Right ventricle myocardium superior (tissue), 1 donor: ENCODE measurements at regions not wholly inside any gene's neighbourhood (a gene's known extent, or its start where the extent isn't known, plus 50 kb on each side); places are given as distances from the start of the nearest gene placed in this dataset.
"Not testable (repeated sequence)": the region's sequence is repeated elsewhere in the genome, so short reads cannot be mapped to it uniquely, and the experiment has no call there.

Source experiments
- ATAC-seq: fragments of 200-7000 bp; cut with Tn5 transposase; one replicate; pipeline ENCODE4 v1.9.1; 2020; ENCODE audit warnings: mild to moderate bottlenecking; ENCODE audit not compliant: poor library complexity
- DNase-seq: peaks from one replicate; pipeline ENCODE4 v3.0.0-alpha.2; 2020
- intact Hi-C: fragments of 100-400 bp; cut with DNase I; formaldehyde crosslinking; loops from one replicate; pipeline ENCODE4 v1.11.2; 2022
- donor health status: DM: no; HTN: yes; CAD: no; lungs with severe emphysema.

DNA sequence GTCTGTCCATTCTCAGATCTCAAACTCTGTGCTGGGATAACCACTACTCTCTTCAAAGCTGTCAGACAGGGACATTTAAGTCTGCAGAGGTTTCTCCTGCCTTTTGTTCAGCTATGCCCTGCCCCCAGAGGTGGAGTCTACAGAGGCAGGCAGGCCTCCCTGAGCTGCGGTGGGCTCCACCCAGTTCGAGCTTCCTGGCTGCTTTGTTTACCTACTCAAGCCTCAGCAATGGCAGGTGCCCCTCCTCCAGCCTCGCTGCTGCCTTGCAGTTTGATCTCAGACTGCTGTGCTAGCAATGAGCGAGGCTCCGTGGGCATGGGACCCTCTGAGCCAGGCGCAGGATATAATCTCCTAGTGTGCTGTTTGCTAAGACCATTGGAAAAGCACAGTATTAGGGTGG, 53.1 kb upstream of the HUNK start:
- ATAC-seq, intact Hi-C loops, DNase-seq: not testable (repeated sequence)

DNA sequence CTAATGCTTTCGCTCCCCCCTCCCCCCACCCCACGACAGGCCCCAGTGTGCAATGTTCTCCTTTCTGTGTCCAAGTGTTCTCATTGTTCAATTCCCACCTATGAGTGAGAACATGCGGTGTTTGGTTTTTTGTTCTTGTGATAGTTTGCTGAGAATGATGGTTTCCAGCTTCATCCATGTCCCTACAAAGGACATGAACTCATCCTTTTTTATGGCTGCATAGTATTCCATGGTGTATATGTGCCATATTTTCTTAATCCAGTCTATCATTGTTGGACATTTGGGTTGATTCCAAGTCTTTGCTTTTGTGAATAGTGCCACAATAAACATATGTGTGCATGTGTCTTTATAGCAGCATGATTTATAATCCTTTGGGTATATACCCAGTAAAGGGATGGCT, 58.5 kb upstream of the HUNK start:
- intact Hi-C loops, result not testable (repeated sequence)

DNA sequence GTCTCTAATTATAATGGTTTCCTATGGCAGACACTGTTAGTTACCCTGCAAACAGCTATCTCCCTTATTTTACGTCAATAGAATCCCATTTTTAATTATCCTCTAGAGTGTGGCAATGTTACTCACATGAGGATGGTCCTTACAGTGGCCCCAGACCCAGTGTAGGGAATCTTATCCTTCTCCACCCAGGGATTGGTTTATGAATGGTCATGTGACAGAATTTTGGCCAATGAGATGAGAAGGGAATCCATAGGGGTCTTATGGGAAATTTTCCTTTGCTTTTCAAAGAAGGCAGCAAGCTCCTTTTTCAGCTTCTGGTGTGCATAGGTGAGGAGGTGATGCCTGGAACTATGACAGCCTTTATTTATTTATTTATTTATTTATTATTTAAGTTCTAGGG, 59.0 kb upstream of the HUNK start:
- intact Hi-C loops, result no loop called here
- no peak for DNase-seq
- ATAC-seq, result no peak

More for the DNA sequence above, 58.5 kb upstream of the HUNK start:
- not testable (repeated sequence) for ATAC-seq, DNase-seq

DNA sequence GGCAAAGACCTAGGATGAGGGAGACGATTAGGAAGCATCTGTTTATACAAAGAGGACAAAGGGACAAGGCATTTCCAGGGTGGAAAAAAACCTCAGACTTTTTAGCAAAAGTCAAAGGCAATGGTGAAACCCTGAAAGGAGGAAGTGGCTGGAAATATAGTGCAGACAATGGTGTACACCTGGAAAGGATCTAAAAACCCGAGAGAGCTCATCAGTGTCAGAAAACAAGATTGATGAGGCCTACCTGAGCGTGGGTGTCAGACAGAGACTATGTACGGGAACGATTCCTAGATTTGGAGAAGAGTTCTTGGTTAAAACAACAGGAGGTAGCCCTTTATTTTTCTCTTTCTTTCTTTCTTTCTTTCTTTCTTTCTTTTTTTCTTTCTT, 68.8 kb upstream of the HUNK start:
- no peak for ATAC-seq
- intact Hi-C loops, result loop anchor here (10.0 kb wide), 1 partner anchor 59 kb away; no protein-coding TSS in a partner anchor
- no peak for DNase-seq

DNA sequence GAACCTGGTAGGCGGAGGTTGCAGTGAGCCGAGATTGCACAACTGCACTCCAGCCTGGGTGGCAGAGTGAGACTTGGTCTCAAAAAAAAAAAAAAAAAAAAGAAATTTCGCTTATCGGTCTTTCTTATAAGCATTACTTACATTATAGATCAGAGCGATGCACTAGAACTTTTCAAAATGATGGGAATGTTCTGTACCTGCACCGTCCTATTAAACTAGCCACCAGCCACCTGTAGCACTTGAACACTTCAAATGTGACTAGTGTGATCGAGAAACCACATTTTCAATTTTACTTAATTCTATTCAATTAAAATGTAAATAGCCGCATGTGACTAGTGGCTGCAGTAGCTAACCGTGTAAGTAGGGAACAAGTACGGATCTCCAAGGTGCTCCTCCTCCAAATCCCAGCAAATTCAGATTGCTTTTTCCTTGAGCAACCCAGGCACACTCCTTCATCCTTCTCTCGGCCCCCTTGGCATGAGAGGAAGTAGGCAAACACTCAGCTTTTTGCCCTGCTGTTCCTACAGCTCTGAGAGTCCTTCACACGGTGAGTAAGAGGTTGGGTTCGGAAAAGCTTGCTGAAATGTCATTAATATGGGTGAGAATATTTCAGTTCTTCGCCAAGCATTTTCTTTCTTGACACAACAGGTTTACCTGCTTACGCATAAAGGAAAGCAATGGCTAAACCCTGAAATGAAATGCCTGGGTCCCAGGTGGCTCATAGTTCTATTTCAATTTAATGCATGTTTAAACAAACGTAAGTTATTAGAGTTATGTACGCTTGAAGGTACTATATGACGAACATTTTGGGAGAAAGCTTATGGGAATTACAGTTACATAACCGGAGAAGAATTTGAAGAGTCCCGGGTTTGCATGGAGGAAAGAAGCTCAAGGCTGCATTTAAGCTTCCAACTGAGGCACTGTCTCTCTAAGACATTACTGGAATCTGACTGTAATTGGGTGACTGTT, 69.5 kb upstream of the HUNK start:
- ATAC-seq (no peak), DNase-seq (no peak)
- intact Hi-C loops, result loop anchor here (10.0 kb wide), 1 partner anchor 59 kb away; no protein-coding TSS in a partner anchor

DNA sequence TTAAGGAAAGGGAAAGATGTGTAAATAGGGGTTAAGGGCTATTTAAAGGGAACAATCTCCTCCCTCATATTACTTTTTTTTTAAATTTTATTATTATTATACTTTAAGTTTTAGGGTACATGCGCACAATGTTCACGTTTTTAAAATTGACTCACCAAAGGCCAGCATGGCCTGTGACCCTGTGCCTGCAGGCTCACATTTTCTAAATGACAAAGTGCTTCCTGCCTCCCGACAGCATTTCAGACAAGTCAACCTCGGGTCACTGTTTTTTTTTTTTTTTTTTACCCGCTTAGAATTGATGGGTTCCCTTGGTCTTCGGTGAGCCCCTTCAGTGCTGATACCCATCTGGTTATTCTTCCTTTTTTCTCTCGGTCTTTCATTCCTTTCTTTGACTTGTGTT, 70.4 kb upstream of the SCAF4 start:
- DNase-seq (no peak), ATAC-seq (no peak)
- intact Hi-C loops, result loop anchor here (10.0 kb wide), 1 partner anchor 58 kb away; no protein-coding TSS in a partner anchor

DNA sequence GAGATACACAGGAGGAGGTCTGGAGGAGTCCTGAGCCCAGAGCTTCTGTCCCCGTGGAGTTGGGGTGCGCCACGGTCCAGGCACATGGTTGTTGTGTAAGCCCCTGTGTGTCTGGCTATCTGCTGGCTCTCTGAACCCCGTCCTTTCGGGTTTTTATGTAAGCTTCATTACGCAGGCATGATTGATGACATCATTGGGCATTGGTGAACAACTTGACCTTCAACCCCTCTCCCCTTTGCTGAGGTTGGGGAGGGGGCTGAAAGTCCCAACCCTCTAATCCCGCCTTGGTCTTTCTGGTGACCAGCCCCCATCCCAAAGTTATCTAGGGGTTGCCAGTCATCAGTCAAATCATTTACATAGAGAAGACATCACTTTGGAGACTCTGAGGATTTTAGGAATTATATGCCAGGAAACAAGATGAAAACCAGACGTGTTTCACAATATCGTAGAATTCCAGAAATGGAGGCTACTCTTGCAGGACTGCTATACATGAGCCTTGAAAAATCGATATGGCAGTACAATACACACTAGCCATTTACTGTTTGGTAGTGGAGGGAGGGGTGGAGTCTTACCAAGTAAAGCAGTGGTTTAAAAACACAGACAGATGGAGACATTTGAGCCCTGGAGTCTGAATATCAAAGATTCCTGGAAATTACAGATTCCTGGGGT, 69.8 kb upstream of the SCAF4 start:
- no peak for DNase-seq
- intact Hi-C loops, result loop anchor here (10.0 kb wide), 1 partner anchor 57 kb away; no protein-coding TSS in a partner anchor
- ATAC-seq, result no peak

DNA sequence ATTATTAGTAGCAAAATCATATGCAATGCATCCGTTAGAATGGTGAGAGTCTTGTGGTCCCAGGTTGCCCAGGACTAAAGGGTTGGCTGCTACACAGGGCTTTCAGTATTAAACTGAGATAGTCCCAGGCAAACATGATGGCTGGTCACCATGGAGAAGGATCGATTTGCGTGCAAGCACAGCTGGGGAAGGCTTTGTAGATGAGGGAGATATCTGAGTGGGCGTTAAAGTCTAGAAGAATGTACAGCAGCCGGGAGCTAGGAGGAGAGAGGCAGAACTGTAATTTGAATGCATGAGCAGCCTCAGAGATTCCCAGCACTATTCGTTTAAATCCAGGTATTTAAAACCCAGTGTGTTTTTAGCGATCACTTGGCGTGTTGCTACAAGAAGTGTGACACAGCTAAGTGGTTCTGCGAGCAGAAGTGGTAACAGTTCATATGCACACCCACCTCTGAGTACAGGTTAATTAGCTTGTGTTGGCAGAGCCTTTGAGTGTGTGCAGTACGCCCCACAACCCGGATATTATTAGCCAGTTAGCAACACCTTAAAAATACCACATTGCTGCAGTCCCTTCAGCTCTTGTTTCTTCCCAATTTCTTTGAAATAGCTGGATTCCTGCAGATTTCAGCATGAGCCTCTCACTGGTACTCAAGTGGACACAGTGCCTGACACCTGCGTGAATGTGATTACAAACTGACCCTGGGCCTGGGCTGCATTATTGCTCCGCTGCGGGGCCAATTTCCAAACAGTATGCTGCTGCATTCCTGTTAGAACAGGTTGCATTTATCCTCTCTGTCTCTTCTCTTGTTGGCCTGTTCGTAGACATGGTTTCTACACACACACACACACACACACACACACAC, 67.2 kb upstream of the SCAF4 start:
- intact Hi-C loops, result no loop called here
- no peak for ATAC-seq
- DNase-seq, result no peak

DNA sequence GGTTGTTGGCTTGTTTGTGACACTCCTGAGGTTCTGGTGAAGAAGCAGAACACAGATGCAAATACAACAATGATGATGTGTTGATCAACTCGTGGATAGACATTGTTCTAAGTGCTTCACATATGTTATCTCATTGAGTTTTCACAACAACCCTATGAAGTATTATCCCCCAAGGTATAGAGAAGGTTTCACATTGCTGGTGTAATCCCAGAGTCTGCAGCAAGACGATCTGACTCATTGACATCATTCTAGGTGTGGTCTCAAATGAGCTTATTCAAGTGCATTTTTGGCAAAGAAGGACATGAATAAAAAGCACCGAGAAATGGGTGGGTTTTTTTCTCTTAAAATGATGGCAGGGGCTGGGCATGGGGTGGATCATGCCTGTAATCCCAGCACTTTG, 64.1 kb upstream of the SCAF4 start:
- intact Hi-C loops, result no loop called here
- ATAC-seq, result no peak
- DNase-seq, result no peak

DNA sequence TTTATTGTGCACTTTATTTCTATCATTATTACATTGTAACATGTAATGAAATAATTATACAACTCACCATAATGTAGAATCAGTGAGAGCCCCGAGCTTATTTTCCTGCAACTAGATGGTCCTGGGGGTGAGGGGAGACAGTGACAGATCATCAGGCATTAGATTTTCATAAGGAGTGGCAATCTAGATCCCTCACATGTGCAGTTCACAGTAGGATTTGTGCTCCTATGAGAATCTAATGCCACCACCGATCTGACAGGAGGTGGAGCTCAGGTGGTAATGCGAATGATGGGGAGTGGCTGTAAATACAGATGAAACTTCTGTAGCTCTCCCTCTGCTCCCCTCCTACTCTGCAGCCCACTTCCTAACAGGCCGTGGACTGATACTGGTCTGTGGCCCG, 58.5 kb upstream of the SCAF4 start:
- DNase-seq, ATAC-seq: not testable (repeated sequence)
- intact Hi-C loops, result loop anchor here (5.0 kb wide), 1 partner anchor 72 kb away; no protein-coding TSS in a partner anchor

DNA sequence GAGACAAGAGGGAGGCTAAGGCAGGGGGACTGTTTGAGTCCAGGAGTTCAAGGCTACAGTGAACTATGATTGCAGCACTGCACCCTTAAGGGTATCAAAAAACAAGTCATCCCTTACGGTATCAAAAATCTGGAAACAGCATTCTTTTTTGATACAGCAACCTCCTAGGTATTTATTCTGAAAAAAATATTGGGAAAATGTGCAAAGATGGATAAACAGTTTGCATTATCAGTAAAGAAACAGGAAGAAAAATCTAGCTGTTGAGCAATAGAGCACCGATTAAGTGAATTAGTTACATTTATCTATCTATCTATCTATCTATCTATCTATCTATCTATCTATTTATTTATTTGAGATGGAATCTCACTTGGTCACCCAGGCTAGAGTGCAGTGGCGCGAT, 56.7 kb upstream of the SCAF4 start:
- intact Hi-C loops, result loop anchor here (5.0 kb wide), 1 partner anchor 469 kb away; no protein-coding TSS in a partner anchor
- DNase-seq (no peak), ATAC-seq (no peak)

DNA sequence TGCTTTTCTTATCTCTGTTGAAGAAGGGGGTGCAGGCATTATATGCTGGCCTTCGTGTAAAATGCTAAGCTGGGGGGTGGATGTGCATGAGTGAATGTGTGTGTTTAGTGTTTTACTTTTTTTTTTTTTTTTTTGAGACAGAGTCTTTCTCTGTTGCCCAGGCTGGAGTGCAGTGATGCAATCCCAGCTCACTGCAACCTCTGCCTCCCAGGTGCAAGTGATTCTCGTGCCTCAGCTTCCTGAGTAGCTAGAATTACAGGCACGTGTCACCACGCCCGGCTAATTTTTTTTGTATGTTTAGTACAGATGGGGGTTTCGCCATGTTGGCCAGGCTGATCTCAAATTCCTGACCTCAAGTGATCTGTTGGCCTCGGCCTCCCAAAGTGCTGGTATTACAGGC, 55.8 kb upstream of the SCAF4 start:
- DNase-seq, ATAC-seq: not testable (repeated sequence)
- intact Hi-C loops, result loop anchor here (5.0 kb wide), 1 partner anchor 470 kb away; no protein-coding TSS in a partner anchor

DNA sequence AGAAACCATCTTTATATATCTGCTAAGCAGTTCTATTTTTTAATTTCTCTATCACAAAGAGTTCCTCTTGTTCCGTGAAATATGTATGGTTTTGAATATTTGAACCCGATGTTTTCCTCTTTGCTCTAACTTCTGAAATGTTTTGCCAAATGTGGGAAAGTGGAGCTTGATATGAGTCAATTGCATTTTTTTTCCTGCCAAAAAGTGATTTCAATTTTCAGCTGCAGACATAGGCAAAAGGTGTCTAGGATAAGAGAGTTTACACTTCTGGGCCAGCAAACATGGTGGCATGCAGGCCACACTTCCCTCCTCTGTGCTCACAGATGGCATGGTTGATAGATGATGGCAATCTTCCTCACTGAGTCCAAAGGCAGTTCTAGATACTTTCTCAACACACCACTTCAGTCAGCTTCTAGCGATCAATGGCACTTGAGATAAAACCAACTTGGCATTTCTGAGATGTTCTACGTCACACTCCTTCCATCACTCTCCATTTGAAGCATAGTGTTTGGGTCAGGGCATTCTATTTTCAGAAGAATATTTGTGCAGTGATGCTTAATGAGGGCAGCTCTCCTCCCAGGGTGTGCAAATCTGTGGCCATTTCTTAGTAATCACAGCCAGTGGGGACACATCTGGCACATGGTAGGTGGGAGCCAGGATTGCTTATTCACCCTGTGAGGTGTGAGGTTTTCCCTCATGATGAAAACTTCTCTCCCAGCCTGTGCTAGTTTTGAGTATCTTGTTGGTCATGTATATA, 54.4 kb upstream of the SCAF4 start:
- no peak for DNase-seq
- ATAC-seq, result no peak
- intact Hi-C loops, result loop anchor here (5.0 kb wide), 1 partner anchor 471 kb away; no protein-coding TSS in a partner anchor

DNA sequence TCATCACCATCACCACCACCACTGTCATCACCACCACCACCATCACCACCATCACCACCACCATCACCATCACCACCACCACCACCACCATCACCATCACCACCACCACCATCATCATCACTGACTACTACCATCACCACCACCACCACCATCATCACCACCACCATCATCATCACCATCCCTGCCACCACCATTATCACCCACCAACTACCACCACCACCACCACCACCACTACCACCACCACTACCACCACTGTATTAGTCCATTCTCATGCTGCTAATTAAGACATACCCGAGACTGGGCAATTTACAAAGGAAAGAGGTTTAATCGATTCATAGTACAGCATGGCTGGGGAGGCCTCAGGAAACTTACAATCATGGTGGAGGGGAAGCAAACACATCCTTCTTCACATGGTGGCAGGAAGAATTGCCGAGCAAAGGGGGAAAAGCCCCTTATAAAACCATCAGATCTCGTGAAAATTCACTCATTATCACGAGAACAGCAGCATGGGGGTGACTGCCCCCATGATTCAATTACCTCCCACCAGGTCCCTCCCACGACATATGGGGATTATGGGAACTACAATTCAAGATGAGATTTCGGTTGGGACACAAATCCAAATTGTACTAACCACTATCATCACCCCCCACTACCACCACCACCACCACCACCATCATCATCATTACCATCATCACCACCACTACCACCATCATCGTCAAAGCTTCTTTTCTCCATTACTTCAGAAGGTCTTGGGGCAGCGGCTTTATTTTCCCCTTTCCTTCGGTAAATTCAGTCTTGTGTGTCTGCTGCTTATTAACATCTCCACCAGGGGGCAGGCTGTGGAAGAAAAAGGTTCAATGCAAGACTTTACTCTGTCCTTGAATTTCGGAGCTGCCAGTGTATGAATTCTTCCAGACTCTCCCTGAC, 53.6 kb upstream of the SCAF4 start:
- ATAC-seq, result peak; percentile 85
- intact Hi-C loops, result loop anchor here (5.0 kb wide), 1 partner anchor 472 kb away; no protein-coding TSS in a partner anchor
- not testable (repeated sequence) for DNase-seq

DNA sequence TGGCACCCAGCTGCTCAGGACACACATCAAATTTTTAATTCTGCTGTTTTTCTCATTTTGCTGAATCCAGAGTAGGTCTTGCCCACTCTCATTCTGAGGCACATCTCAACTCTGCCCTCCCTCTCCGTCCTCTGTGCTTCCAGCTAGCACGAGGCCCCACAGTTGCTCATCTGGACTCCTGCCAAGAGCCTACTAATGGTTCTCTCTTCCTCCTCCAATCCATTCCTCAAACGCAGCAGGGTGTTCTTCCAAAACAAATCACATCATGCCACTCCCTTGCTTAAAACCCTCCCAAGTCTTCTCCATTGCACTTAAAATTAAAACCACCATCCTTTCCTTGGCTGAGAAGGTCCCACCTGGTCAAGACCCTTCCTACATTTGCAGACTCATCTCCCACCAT, 49.8 kb upstream of the SCAF4 start:
- DNase-seq, result peak; percentile 62
- intact Hi-C loops, result no loop called here

More for the DNA sequence above, 49.8 kb upstream of the SCAF4 start:
- ATAC-seq, result peak; percentile 58
